K562 (cell line): ENCODE measurements at regions not wholly inside any gene's neighbourhood (a gene's known extent, or its start where the extent isn't known, plus 50 kb on each side); places are given as distances from the start of the nearest gene placed in this dataset.

ENCODE experiments used
- FOS ChIP-seq: IDR thresholded peaks from 3 replicates; pipeline ENCODE4 v1.6.1; 2011; ENCODE audit not compliant: insufficient read length; ENCODE audit errors: extremely low read depth
- GATA2 ChIP-seq: sonication (generic); formaldehyde crosslinking; IDR thresholded peaks from 2 replicates; pipeline ENCODE4 v1.4.0; 2020; ENCODE audit warnings: mild to moderate bottlenecking, missing genetic modification reagents
- NFYB ChIP-seq: IDR thresholded peaks from 2 replicates; pipeline ENCODE4 v1.6.1; 2011; ENCODE audit warnings: mild to moderate bottlenecking, moderate library complexity; ENCODE audit not compliant: insufficient read length; ENCODE audit errors: extremely low read depth
- RAD21 ChIP-seq, 2 experiments: fragments of 250-450 bp in 1 of 2; fragments of 450-650 bp in 1 of 2; sonication (Bioruptor Pico) in 1 of 2; formaldehyde crosslinking in 1 of 2; IDR thresholded peaks in 1 of 2; conservative IDR thresholded peaks in 1 of 2; 2 replicates each; pipeline versions ENCODE4 v1.4.0 to v1.8.0; 2020 to 2022; ENCODE audit warnings: mild to moderate bottlenecking in 2 of 2, moderate library complexity in 1 of 2
- SREBF2 ChIP-seq: sonication (generic); formaldehyde crosslinking; IDR thresholded peaks from 2 replicates; pipeline ENCODE4 v1.4.0; 2020; ENCODE audit warnings: mild to moderate bottlenecking, missing genetic modification reagents
- ZFP36 ChIP-seq: fragments of 150-350 bp; IDR thresholded peaks from 2 replicates; pipeline ENCODE4 v1.6.1; 2018; ENCODE audit warnings: low read length, low read depth; ENCODE audit not compliant: partially characterized antibody
- TF ChIP-seq, protein P1 (sequence below): sonication (generic); formaldehyde crosslinking; IDR thresholded peaks from 2 replicates; pipeline ENCODE4 v1.9.0; 2022; ENCODE audit warnings: mild to moderate bottlenecking, missing genetic modification reagents
- TF ChIP-seq, protein P2 (sequence below), 3 experiments: IDR thresholded peaks in 2 of 3; conservative IDR thresholded peaks in 1 of 3; 2 replicates each; pipeline ENCODE4 v1.5.1; 2011 to 2012; ENCODE audit warnings: low read length in 3 of 3, mild to moderate bottlenecking in 3 of 3, control low read depth in 2 of 3, improper control_type of control experiment in 1 of 3, inconsistent platforms in 1 of 3, low read depth in 1 of 3, mixed read lengths in 1 of 3, moderate library complexity in 1 of 3; ENCODE audit not compliant: insufficient read depth in 2 of 3

DNA sequence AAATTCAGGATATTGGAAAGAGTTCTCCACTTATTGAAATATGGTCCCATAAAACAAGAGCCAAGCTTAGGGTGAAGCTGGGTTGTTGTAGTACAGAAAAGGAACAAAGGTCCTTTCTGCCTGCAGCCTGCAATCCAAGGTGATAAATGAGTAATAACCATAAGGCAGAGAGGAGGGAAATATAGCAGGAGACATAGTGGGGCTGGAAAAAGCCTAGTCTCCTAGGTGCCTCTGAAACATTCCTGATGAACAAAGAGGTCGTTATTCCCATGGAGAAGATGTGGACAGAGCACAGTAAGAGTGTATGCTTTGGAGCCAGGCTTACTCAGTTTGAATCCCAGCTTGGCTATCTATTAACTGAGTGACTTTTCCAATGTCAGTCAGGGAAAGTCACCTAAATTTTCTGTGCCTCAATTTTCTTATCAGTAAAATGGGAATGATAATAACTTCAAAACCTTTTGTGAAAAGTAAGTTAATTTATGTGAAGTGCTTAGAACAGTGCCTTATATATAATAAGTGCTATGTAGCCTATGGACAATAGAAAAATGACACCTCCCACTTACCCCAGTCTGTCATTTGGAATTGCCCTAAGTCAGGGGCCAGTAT lies 110.8 kb upstream of the GRIN3A start:
- TF ChIP-seq, protein P1, sequence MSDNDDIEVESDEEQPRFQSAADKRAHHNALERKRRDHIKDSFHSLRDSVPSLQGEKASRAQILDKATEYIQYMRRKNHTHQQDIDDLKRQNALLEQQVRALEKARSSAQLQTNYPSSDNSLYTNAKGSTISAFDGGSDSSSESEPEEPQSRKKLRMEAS, result no peak
- TF ChIP-seq, protein P2, sequence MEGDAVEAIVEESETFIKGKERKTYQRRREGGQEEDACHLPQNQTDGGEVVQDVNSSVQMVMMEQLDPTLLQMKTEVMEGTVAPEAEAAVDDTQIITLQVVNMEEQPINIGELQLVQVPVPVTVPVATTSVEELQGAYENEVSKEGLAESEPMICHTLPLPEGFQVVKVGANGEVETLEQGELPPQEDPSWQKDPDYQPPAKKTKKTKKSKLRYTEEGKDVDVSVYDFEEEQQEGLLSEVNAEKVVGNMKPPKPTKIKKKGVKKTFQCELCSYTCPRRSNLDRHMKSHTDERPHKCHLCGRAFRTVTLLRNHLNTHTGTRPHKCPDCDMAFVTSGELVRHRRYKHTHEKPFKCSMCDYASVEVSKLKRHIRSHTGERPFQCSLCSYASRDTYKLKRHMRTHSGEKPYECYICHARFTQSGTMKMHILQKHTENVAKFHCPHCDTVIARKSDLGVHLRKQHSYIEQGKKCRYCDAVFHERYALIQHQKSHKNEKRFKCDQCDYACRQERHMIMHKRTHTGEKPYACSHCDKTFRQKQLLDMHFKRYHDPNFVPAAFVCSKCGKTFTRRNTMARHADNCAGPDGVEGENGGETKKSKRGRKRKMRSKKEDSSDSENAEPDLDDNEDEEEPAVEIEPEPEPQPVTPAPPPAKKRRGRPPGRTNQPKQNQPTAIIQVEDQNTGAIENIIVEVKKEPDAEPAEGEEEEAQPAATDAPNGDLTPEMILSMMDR (IDR thresholded peaks at IDR 0.05 in 2 of 3, conservative IDR thresholded peaks at IDR 0.05 in 1 of 3; ENCODE audit: insufficient read depth in 2 of 3, low read depth in 1 of 3, low read length in 3 of 3), result no peak
- no peak for TF ChIP-seq SREBF2 (CRISPR knock-in tag)
- no peak for TF ChIP-seq ZFP36
- TF ChIP-seq FOS, result no peak
- TF ChIP-seq GATA2 (CRISPR knock-in tag), result no peak
- no peak for TF ChIP-seq RAD21 (CRISPR knock-in tag; conservative IDR thresholded peaks at IDR 0.05 in 1 of 2, IDR thresholded peaks at IDR 0.05 in 1 of 2)
- TF ChIP-seq NFYB, result no peak
